ENCODE measurements at regions not wholly inside any gene's neighbourhood (a gene's known extent, or its start where the extent isn't known, plus 50 kb on each side); places are given as distances from the start of the nearest gene placed in this dataset.

GRCh38 chr2:129778584-129778877, 200.9 kb upstream of the RAB6C start:
- TF ChIP-seq TBP (optimal IDR thresholded peaks at IDR 0.05; ENCODE audit: low read depth, low read length), result no peak
- no peak for TF ChIP-seq ATF1 (CRISPR knock-in tag; IDR thresholded peaks at IDR 0.05)
- no peak for TF ChIP-seq ATF1 (tag; IDR thresholded peaks at IDR 0.05)
- TF ChIP-seq EP300 (IDR thresholded peaks at IDR 0.05; ENCODE audit: low read length), result no peak
- TF ChIP-seq CAMTA2 (CRISPR knock-in tag; conservative IDR thresholded peaks at IDR 0.05), result no peak
- TF ChIP-seq TAF7 (tag; IDR thresholded peaks at IDR 0.05), result no peak
- TF ChIP-seq POLR2A (conservative IDR thresholded peaks at IDR 0.05), result no peak
- no peak for TF ChIP-seq MED1 (CRISPR knock-in tag; IDR thresholded peaks at IDR 0.05; ENCODE audit: borderline replicate concordance)
- no peak for TF ChIP-seq ATF6 (CRISPR knock-in tag; IDR thresholded peaks at IDR 0.05)
- no peak for TF ChIP-seq CTCF (IDR thresholded peaks at IDR 0.05 in 2 of 3, conservative IDR thresholded peaks at IDR 0.05 in 1 of 3; ENCODE audit: insufficient read depth in 2 of 3, low read depth in 1 of 3, low read length in 3 of 3)
